ENCODE measurements at regions not wholly inside any gene's neighbourhood (a gene's known extent, or its start where the extent isn't known, plus 50 kb on each side); places are given as distances from the start of the nearest gene placed in this dataset.
"Not testable (repeated sequence)": the region's sequence is repeated elsewhere in the genome, so short reads cannot be mapped to it uniquely, and the experiment has no call there.

DNA sequence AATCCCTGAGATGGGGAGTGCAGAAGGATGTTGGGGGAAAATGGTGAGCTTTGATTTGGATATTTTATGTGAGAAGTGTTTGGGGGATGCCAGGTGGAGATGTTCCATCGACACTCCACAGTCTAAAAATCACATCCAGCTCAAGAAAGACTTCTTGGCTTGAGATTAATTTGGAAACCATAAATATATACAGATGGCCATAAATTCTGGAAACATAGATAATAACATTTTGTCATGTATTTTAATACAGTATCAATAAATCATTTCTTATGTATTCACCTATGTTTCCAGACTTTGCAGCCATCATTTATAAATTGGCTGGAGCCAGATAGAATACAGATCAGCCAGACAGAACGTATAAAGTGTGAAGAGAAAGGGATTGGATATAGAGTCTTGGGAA, 245.5 kb upstream of the DDHD1 start:
- DNase-seq (ENCODE audit: low read depth) = no peak

- DNase-seq (ENCODE audit: low read depth) = not testable (repeated sequence)
These were observed 242.1 kb upstream of the DDHD1 start for GRCh38 chr14:53395267-53395666.

GRCh38 chr14:53391631-53392285, 238.6 kb upstream of the DDHD1 start:
- DNase-seq (ENCODE audit: low read depth) = peak; percentile 91

GRCh38 chr14:53391156-53391555, 238.0 kb upstream of the DDHD1 start:
- peak; percentile 49 for DNase-seq (ENCODE audit: low read depth)

- no peak for DNase-seq (ENCODE audit: low read depth)
These were observed 236.9 kb upstream of the DDHD1 start for GRCh38 chr14:53390008-53390407.

DNA sequence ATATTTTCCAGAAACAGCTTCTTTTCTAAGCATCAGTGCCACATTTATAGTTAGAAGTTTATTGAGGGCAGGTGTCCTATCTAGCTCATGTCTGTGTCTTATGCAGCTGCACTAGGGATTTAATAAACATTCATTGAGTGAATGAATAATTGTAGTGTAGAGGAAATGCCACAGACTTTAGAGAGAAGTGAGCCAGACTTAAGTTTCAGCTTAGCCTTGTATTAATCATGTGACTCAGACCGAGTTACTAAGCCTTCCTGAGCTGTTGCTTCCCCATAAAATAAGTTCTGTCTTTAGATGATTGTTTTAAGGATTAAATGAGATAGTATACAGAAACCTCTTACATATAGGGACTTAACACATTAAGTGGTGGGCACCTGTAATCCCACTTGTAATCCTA, 236.1 kb upstream of the DDHD1 start:
- DNase-seq (ENCODE audit: low read depth) = no peak

GRCh38 chr14:53386362-53386761, 233.2 kb upstream of the DDHD1 start:
- no peak for DNase-seq (ENCODE audit: low read depth)

- no peak for DNase-seq (ENCODE audit: low read depth)
These were observed 231.4 kb upstream of the DDHD1 start for GRCh38 chr14:53384536-53384935.

DNA sequence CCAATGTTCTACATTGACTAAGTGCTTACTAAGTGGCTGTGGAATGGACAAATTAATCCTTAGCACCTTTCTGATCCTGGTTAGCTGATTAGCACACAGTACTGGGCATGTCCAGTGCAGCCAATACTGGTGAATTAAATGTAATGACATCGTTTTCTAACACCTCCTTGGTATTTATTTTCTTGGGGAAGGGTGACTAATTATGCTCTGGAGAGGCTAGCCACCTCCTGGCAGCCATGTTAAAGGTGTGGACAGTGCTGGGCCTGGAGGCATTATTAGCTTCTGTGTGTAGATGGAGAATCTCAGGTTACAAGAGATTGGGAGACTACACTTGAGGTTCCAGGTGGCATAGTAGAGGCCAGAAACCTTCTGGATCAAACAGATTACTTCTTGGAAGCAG, 230.9 kb upstream of the DDHD1 start:
- no peak for DNase-seq (ENCODE audit: low read depth)

GRCh38 chr14:53381895-53382294, 228.8 kb upstream of the DDHD1 start:
- DNase-seq (ENCODE audit: low read depth) = no peak

DNA sequence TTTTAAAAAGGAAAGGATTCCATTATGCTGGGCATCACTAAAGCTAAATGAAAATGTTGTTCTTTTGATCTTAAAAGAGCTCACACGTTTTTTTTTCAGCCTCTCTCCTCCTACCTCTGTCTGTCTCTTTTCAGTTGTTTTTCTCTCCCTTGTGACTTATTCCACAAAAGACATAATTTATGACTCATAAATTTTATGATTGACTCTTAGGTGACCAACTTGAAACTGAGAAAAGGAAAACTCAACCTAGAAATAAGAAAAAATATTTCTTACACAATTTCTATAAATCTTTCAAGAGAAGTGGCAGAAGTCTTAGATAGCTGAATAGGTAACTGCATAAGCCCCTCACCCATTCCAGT, 227.7 kb upstream of the DDHD1 start:
- DNase-seq (ENCODE audit: low read depth) = no peak

DNA sequence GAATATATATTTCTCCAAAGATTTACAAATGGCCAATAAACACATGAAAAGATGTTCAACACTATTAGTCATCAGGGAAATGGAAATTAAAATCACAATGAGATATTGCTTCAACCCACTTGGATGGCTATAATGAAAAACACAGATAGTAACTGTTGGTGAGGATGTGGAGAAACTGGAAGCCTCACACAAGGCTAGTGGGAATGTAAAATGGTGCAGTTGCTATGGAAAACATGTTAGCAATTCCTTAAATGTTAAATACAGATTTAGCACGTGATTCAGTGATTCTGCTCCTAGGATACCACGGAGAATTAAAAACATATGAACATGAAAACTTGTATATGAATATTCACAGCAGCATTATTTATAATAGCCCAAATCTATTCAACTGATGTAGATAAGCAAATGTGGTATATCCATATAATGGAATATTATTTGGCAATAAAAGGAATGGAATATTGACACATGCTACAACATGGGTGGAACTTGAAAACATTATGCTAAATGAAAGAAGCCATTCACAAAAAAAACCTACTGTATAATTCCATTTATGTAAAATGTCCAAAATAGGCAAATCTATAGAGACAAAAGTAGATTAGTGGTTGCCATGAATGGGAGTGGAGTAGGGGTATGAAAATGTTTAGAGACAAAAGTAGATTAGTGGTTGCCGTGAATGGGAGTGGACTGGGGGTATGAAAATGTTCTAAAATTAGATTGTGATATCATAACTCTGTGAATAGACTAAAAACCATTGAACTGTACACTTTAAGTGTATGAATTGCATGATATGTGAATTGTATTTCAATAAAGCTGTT, 227.1 kb upstream of the DDHD1 start:
- DNase-seq (ENCODE audit: low read depth) = peak; percentile 22

GRCh38 chr14:53378142-53378541, 225.0 kb upstream of the DDHD1 start:
- no peak for DNase-seq (ENCODE audit: low read depth)

DNA sequence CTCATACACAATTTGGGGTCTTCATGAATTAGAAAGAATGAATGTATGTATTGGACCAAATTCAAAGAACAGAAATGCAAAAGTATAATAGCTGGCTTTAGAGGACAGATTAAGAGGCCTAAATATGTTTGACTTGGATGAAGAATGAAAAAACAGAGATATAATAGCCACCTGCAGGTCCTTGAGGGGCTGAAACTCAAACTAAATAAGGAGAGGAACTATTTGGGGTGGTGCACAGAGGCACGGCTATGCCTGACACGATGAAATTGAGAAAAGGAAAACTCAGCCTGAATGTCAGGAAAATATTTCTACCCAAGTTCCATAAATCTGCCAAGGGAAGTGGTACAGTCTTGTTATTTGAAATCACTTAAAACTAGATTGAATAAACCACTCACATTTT, 222.9 kb upstream of the DDHD1 start:
- no peak for DNase-seq (ENCODE audit: low read depth)

- no peak for DNase-seq (ENCODE audit: low read depth)
These were observed 222.5 kb upstream of the DDHD1 start for GRCh38 chr14:53375599-53375998.

GRCh38 chr14:53368711-53369201, 215.6 kb upstream of the DDHD1 start:
- DNase-seq (ENCODE audit: low read depth) = peak; percentile 62

- DNase-seq (ENCODE audit: low read depth) = no peak
These were observed 214.9 kb upstream of the DDHD1 start for GRCh38 chr14:53368066-53368465.

DNA sequence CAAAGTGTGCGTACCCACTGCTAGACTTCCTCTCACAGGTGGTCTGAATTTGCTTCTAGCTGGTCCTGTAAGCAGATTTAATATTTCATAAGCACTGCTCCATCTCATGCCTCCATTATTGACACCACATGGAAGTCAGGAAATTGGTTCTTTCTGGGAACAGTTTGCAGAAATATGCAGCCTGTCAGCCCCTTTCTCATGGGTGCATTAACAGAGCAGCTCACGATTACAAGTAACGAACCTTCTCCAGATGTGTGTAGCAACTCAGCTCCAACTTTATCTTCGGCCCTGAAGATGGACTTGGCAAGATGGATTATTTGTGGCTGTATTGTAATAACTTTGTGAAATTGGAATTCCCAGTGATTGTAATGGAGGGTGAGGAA, 214.5 kb upstream of the DDHD1 start:
- peak; percentile 13 for DNase-seq (ENCODE audit: low read depth)

- no peak for DNase-seq (ENCODE audit: low read depth)
These were observed 212.5 kb upstream of the DDHD1 start for GRCh38 chr14:53365486-53366130.

- DNase-seq (ENCODE audit: low read depth) = not testable (repeated sequence)
These were observed 209.8 kb upstream of the DDHD1 start for GRCh38 chr14:53362916-53363315.

- DNase-seq (ENCODE audit: low read depth) = no peak
These were observed 207.7 kb upstream of the DDHD1 start for GRCh38 chr14:53360829-53361228.

GRCh38 chr14:53358166-53358565, 205.0 kb upstream of the DDHD1 start:
- no peak for DNase-seq (ENCODE audit: low read depth)
